Activated B cell treated with CpG ODN at 0.5 μM for 24 hours (primary cell): ENCODE measurements at regions not wholly inside any gene's neighbourhood (a gene's known extent, or its start where the extent isn't known, plus 50 kb on each side); places are given as distances from the start of the nearest gene placed in this dataset.

Experiments
- ATAC-seq: fragments of 200-7000 bp; cut with Tn5 transposase; one replicate; pipeline ENCODE4 v1.10.0; 2021; ENCODE audit warnings: low read depth, mild to moderate bottlenecking, moderate library complexity
- CTCF ChIA-PET: fragments of 350-600 bp; sonication (Branson Sonifier 250); formaldehyde crosslinking; loops from one replicate; lab custom pipeline; 2021; ENCODE audit warnings: antibody characterized with exemption; lab: Charles Lee
- POLR2A ChIA-PET: fragments of 350-600 bp; sonication (Branson Sonifier 250); formaldehyde crosslinking; loops from one replicate; lab custom pipeline; 2021; ENCODE audit warnings: antibody characterized with exemption; lab: Charles Lee
- DNase-seq: peaks from one replicate; pipeline ENCODE4 v3.0.0; 2022
- H3K27ac Mint-ChIP-seq: one replicate; pipeline ENCODE4 v1.8.0; 2020; ENCODE audit warnings: mixed read lengths
- H3K27me3 Mint-ChIP-seq: one replicate; pipeline ENCODE4 v1.8.0; 2021; ENCODE audit warnings: mixed read lengths
- H3K36me3 Mint-ChIP-seq: one replicate; pipeline ENCODE4 v1.8.0; 2021; ENCODE audit warnings: low read depth, mixed read lengths
- H3K4me1 Mint-ChIP-seq: one replicate; pipeline ENCODE4 v1.8.0; 2021; ENCODE audit warnings: mixed read lengths
- H3K4me3 Mint-ChIP-seq: one replicate; pipeline ENCODE4 v1.8.0; 2020; ENCODE audit warnings: mild to moderate bottlenecking, mixed read lengths
- H3K9me3 Mint-ChIP-seq: one replicate; pipeline ENCODE4 v1.8.0; 2020; ENCODE audit warnings: mixed read lengths
- CTCF ChIP-seq: fragments of 200-600 bp; IDR thresholded peaks from one replicate; pipeline ENCODE4 v1.8.0; 2022; ENCODE audit warnings: antibody characterized with exemption, mild to moderate bottlenecking
- intact Hi-C: fragments of 100-400 bp; cut with micrococcal nuclease; formaldehyde crosslinking; loops from one replicate; pipeline ENCODE4 v1.15.1; 2024

DNA sequence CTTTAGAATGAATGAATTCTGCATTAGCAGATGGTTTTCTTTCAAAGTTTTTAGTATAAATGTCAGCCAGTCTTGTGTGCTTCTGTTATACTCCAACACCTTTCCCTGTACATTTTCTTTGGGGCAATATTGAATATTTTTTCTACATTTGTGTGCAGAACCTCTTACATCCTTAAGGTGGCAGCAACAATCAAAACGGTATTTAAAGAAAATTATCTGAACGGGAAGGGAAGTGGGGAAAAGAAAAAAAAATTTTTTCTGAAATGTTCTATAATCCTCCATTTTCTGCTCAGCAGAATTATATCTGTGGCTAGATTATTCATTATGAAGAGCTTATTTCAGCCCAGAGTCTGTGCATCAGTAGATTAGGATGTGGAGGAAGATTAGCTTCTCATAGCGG, 347.3 kb upstream of the RAG2 start:
- Mint-ChIP-seq H3K27me3 (no peaks in the 10 kb centered on the region), H3K4me3 (no peak overlapping the region), H3K4me1 (no peaks in the 10 kb centered on the region), H3K9me3 (no peaks in the 10 kb centered on the region), H3K27ac (no peak overlapping the region), H3K36me3 (no peaks in the 10 kb centered on the region)
- DNase-seq = no peak
- no peak for TF ChIP-seq CTCF
- intact Hi-C loops = no loop called here
- CTCF ChIA-PET = no interaction called here
- ATAC-seq = no peak
- POLR2A ChIA-PET = no interaction called here

DNA sequence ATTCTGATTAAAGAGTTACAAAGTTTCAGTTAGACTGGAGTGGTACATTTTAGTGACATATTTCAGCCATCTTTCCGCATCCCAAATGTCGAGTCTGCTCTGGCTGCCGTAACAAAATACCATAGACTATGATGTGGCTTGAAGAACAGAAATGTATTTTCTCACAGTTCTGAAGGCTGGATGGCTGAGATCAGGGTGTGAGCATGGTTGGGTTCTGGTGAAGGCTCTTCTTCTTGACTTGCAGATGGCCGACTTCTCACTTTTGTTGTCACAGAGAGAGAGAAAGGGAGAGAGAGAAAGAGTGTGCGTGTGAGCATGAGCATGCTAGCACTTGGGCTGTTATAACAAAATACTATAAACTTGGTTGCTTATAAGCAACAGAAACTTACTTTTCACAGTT, 335.4 kb upstream of the RAG2 start:
- POLR2A ChIA-PET = no interaction called here
- no peaks in the 10 kb centered on the region for H3K4me1 Mint-ChIP-seq

DNA sequence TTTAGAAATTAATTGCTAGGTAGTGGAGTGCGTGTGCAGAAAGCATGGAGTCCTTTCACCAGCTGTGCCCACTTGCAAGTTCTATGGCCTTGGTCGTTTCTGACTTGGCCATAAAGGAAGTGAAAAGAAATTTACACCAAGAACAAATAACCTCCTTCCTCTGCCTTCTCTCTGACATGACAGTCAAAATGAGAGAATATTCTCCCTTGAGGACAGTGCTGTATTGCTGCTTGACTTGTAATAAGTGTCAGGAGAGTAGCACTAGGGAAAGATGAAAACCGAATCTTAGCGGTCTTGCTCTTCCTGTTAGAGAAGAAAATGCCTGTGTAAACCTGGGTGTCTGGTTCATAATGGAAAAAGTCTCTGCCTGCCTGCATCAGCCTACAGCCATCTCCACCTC, 333.1 kb upstream of the RAG2 start:
- Mint-ChIP-seq H3K4me1 (no peaks in the 10 kb centered on the region), H3K9me3 (peaks cover 6% of the 10 kb centered on the region), H3K27me3 (no peaks in the 10 kb centered on the region), H3K4me3 (no peak overlapping the region), H3K27ac (no peak overlapping the region), H3K36me3 (no peaks in the 10 kb centered on the region)
- ChIA-PET CTCF (no interaction called here), POLR2A (no interaction called here)
- DNase-seq (no peak), ATAC-seq (no peak)
- intact Hi-C loops = no loop called here
- TF ChIP-seq CTCF = no peak

More for the DNA sequence above, 335.4 kb upstream of the RAG2 start:
- peaks cover 4% of the 10 kb centered on the region for H3K9me3 Mint-ChIP-seq
- CTCF ChIA-PET = no interaction called here
- no peaks in the 10 kb centered on the region for H3K27me3 Mint-ChIP-seq
- DNase-seq (no peak), ATAC-seq (no peak)
- no peaks in the 10 kb centered on the region for H3K36me3 Mint-ChIP-seq
- H3K4me3 Mint-ChIP-seq = no peak overlapping the region
- no peak for TF ChIP-seq CTCF
- H3K27ac Mint-ChIP-seq = no peak overlapping the region
- intact Hi-C loops = no loop called here

DNA sequence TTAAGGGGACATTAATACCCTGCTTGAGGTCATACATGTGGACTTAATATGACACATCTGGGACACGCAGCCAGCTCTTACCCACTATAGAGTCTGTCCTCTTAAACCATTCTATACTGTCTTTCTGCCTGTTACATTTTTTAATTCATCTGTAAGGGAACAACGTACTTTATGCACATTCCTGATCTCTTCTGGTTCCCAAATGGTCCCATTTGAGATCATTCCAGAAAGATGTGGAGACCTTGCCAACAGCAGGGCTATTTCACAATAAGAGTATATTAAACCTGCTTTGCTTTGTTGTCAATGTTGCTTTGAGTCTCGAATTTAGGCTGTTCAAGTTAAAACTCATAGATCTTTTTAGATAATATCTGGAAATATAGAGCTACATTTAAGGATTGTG, 332.2 kb upstream of the RAG2 start:
- no peak for DNase-seq
- peaks cover 6% of the 10 kb centered on the region for H3K9me3 Mint-ChIP-seq
- no peaks in the 10 kb centered on the region for H3K27me3 Mint-ChIP-seq
- no peak overlapping the region for H3K4me3 Mint-ChIP-seq
- POLR2A ChIA-PET = no interaction called here
- H3K4me1 Mint-ChIP-seq = no peaks in the 10 kb centered on the region
- no peak overlapping the region for H3K27ac Mint-ChIP-seq
- CTCF ChIA-PET = no interaction called here
- intact Hi-C loops = no loop called here
- H3K36me3 Mint-ChIP-seq = no peaks in the 10 kb centered on the region
- no peak for TF ChIP-seq CTCF
- ATAC-seq = no peak

- H3K9me3 Mint-ChIP-seq = peaks cover 6% of the 10 kb centered on the region
- H3K36me3 Mint-ChIP-seq = no peaks in the 10 kb centered on the region
- no peak overlapping the region for H3K27ac Mint-ChIP-seq
- no peaks in the 10 kb centered on the region for H3K4me1 Mint-ChIP-seq
- intact Hi-C loops = no loop called here
- DNase-seq = no peak
- H3K27me3 Mint-ChIP-seq = no peaks in the 10 kb centered on the region
- no peak for ATAC-seq
- ChIA-PET POLR2A (no interaction called here), CTCF (no interaction called here)
- TF ChIP-seq CTCF = no peak
- H3K4me3 Mint-ChIP-seq = no peak overlapping the region
These were observed 331.4 kb upstream of the RAG2 start for GRCh38 chr11:36929401-36929800.
